KMS-11 (cell line): ENCODE measurements at regions not wholly inside any gene's neighbourhood (a gene's known extent, or its start where the extent isn't known, plus 50 kb on each side); places are given as distances from the start of the nearest gene placed in this dataset.

Experiments
- H2AFZ ChIP-seq: fragments of 200-600 bp; sonication (generic); 2 replicates; pipeline ENCODE4 v1.6.1; 2016; ENCODE audit warnings: antibody characterized with exemption, mixed run types, low read depth
- H3K27ac ChIP-seq: fragments of 200-600 bp; sonication (generic); 2 replicates; pipeline ENCODE4 v1.6.1; 2016; ENCODE audit warnings: mild to moderate bottlenecking, mixed run types
- H3K27me3 ChIP-seq: fragments of 200-600 bp; sonication (generic); 2 replicates; pipeline ENCODE4 v1.6.1; 2017; ENCODE audit warnings: mild to moderate bottlenecking, low read depth, mixed run types, moderate library complexity; ENCODE audit not compliant: insufficient read depth
- H3K36me3 ChIP-seq: fragments of 200-600 bp; sonication (generic); 2 replicates; pipeline ENCODE4 v1.6.1; 2017; ENCODE audit warnings: mild to moderate bottlenecking, mixed run types; ENCODE audit not compliant: insufficient read depth
- H3K4me1 ChIP-seq: fragments of 200-600 bp; sonication (generic); 2 replicates; pipeline ENCODE4 v1.6.1; 2016; ENCODE audit warnings: mild to moderate bottlenecking, low read depth, mixed run types; ENCODE audit not compliant: poor library complexity, severe bottlenecking
- H3K4me2 ChIP-seq: fragments of 200-600 bp; sonication (generic); 2 replicates; pipeline ENCODE4 v1.7.0; 2016; ENCODE audit warnings: mild to moderate bottlenecking, mixed run types
- H3K4me3 ChIP-seq: fragments of 200-600 bp; sonication (generic); IDR thresholded peaks from 2 replicates; pipeline ENCODE4 v1.6.1; 2017; ENCODE audit warnings: low read depth, low read length, mixed read lengths; ENCODE audit not compliant: insufficient read depth
- H3K79me2 ChIP-seq: fragments of 200-600 bp; sonication (generic); 2 replicates; pipeline ENCODE4 v1.6.1; 2016; ENCODE audit warnings: low read depth, mixed run types; ENCODE audit not compliant: insufficient read depth
- H3K9ac ChIP-seq: fragments of 200-600 bp; sonication (generic); 2 replicates; pipeline ENCODE4 v1.6.1; 2016; ENCODE audit warnings: mild to moderate bottlenecking, mixed run types
- H4K20me1 ChIP-seq: fragments of 200-600 bp; sonication (generic); 2 replicates; pipeline ENCODE4 v1.6.1; 2016; ENCODE audit warnings: mild to moderate bottlenecking, mixed run types; ENCODE audit not compliant: insufficient read depth
- TF ChIP-seq, protein P1 (sequence below): fragments of 200-600 bp; sonication (generic); conservative IDR thresholded peaks from 2 replicates; pipeline ENCODE4 v1.6.1; 2017; ENCODE audit warnings: low read depth, mild to moderate bottlenecking, antibody characterized with exemption, low read length, moderate library complexity, mixed read lengths

DNA sequence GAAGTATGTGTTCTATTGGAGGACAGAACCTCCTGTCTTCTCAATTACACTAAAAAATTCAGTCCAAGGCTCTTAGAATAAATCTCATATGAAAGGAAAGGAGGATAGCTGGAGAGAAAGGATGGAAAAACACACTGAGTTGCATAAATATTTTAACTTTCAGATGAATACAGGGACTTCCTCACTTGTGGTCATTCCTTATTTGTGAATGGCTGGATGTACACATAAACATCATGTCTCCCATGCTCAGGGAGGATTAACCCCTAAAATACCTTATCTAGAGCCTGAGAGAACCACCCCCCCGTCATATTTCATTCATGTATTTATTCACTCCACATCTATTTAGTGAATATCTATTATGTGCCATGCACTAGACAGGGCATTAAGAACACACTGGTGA is 217.6 kb upstream of the CITED2 start:
- H4K20me1 ChIP-seq = no peaks in the 10 kb centered on the region
- no peaks in the 10 kb centered on the region for H3K79me2 ChIP-seq
- H3K4me1 ChIP-seq = peaks cover 20% of the 10 kb centered on the region
- H3K27ac ChIP-seq = no peak overlapping the region
- H3K4me3 ChIP-seq = no peak overlapping the region
- H3K27me3 ChIP-seq = no peaks in the 10 kb centered on the region
- H3K36me3 ChIP-seq = no peaks in the 10 kb centered on the region
- H3K9ac ChIP-seq = no peak overlapping the region
- TF ChIP-seq, protein P1, sequence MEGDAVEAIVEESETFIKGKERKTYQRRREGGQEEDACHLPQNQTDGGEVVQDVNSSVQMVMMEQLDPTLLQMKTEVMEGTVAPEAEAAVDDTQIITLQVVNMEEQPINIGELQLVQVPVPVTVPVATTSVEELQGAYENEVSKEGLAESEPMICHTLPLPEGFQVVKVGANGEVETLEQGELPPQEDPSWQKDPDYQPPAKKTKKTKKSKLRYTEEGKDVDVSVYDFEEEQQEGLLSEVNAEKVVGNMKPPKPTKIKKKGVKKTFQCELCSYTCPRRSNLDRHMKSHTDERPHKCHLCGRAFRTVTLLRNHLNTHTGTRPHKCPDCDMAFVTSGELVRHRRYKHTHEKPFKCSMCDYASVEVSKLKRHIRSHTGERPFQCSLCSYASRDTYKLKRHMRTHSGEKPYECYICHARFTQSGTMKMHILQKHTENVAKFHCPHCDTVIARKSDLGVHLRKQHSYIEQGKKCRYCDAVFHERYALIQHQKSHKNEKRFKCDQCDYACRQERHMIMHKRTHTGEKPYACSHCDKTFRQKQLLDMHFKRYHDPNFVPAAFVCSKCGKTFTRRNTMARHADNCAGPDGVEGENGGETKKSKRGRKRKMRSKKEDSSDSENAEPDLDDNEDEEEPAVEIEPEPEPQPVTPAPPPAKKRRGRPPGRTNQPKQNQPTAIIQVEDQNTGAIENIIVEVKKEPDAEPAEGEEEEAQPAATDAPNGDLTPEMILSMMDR = no peak
- H2AFZ ChIP-seq = no peak overlapping the region
- no peak overlapping the region for H3K4me2 ChIP-seq

DNA sequence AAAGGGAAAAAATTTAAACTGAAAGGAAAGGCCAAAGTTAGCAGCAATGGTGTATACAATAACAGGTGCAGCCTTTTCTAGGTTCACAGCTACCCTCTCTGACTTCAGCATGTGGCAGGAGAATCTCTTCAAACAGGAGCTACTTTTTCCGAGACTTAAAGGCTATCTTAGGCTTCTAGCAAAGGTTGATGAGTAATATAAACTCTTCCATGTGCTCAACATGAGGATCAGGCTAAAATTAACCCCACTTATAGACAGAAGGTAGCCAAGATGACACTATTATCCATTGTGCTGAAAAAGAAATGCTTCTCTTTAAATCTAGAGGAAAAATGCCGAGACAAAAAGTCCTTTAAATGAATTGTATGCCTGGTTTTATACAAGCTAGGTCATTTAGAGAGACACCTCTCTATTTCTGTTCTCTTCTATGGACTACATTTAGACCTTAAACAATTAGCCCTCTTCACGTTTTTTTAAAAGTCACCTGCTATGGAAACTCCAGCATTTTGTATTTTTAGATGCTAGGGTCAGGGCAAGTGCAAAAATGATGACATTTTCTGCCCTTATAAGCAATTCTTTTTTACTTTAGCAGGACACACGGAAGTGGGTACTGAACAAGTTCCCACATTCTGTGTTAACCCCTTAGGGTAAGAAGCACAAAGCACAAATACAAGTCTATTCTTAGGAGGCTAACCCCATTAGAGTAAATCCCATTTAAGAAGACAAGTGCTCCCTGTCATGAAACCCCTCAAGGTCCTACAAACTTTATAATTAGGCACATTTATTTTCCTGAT is 216.8 kb upstream of the CITED2 start:
- H3K9ac ChIP-seq = no peak overlapping the region
- H3K4me3 ChIP-seq = no peak overlapping the region
- no peak overlapping the region for H3K27ac ChIP-seq
- no peaks in the 10 kb centered on the region for H3K79me2 ChIP-seq
- peaks cover 20% of the 10 kb centered on the region for H3K4me1 ChIP-seq
- H4K20me1 ChIP-seq = no peaks in the 10 kb centered on the region
- TF ChIP-seq, protein P1 = no peak
- no peaks in the 10 kb centered on the region for H3K36me3 ChIP-seq
- peak overlapping the region; percentile 15; the same call in 1 of the 2 replicates for H2AFZ ChIP-seq
- H3K27me3 ChIP-seq = no peaks in the 10 kb centered on the region
- no peak overlapping the region for H3K4me2 ChIP-seq

DNA sequence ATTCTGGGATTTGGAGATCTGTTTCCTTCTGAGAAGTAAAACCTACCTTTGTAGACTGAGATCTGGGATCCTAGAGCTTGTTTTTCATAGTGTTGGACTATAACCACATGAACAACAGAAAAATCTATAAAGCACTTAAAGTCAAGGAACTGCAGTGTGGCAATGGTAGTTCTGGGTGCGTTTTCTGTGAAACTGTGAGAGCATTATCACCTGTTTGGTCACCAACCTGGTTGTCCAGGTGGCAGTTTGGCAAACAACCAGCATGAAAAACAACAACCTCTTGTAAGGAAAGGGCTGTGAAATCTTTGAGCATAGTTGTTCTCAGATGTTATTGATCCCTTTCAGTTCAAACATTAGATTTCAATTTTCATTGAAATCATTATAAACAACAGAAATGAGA is 215.8 kb upstream of the CITED2 start:
- Histone ChIP-seq H3K27ac (no peak overlapping the region), H3K4me2 (no peak overlapping the region), H3K36me3 (no peaks in the 10 kb centered on the region), H2AFZ (no peak overlapping the region), H3K9ac (no peak overlapping the region), H3K4me3 (no peak overlapping the region), H4K20me1 (no peaks in the 10 kb centered on the region), H3K27me3 (no peaks in the 10 kb centered on the region), H3K4me1 (peaks cover 20% of the 10 kb centered on the region), H3K79me2 (no peaks in the 10 kb centered on the region)
- TF ChIP-seq, protein P1 = no peak

DNA sequence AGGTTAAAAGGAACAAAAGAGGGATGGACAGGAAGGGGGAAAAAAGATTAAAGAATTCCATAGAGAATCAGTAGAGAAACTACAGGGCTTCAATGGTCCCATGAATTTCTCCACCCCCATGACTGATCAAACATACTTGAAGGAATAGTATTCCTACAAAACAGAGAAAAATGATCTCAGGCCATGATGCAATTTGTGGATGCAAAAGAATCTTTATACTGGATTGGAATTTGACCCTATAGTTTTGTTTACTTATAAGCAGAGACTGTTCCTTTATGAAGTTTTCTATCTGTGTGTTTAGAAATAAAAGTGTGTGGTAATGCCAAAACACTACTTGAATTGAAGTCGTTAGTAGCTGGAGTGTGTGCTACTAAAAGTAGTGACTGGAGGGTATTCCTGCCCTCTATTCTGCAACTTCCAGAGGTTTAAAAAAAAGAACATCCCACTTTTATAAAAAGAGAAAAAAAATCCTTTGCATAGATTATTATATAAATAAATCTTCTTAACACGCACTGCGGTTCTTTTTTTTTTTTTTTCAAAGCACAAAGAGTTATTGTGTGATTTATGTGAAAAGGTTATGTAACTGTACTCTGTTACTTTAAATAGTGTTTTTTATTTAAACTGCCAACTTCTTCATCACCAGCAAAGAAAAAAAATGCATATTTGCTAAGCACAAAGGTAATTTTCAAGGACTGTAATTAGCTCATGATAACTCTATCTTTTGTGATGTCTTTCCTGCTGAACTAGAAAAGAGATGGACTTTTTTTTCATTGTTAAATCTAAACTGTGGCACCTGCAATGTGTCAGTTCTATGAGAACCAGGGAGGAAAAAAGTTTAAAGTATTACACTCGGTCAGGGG is 214.5 kb upstream of the CITED2 start:
- TF ChIP-seq, protein P1 = no peak
- Histone ChIP-seq H2AFZ (no peak overlapping the region), H3K9ac (no peak overlapping the region), H3K79me2 (no peaks in the 10 kb centered on the region), H3K4me2 (no peak overlapping the region), H3K27me3 (no peaks in the 10 kb centered on the region), H3K36me3 (no peaks in the 10 kb centered on the region), H3K27ac (no peak overlapping the region), H4K20me1 (no peaks in the 10 kb centered on the region), H3K4me1 (peaks cover 20% of the 10 kb centered on the region), H3K4me3 (no peak overlapping the region)
